NCI-H446 (cell line): ENCODE measurements at regions not wholly inside any gene's neighbourhood (a gene's known extent, or its start where the extent isn't known, plus 50 kb on each side); places are given as distances from the start of the nearest gene placed in this dataset.

Experiments
- DNase-seq, 2 experiments: peaks; one replicate each; lab custom pipeline; 2025; lab: John Stamatoyannopoulos, UW

DNA sequence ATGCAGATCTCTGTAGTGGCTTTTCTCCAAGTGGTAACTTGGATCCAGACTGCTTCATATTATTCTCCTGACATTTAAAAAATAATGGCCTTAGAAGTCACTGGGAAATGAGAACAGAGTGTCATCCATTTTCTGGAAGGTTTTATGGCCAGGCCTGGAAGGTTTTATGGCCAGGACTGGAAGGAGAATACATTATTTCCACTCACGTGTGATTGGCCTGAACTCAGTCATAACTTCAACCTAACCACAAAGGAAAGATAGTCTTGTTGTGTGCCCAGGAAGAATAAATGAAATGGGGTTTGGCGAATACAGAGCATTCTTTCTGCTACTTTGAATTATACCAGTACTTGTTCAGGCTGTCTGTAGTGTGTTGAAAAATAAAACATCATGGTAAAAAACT lies 360.9 kb downstream of the GPAM start:
- DNase-seq = no peak

DNA sequence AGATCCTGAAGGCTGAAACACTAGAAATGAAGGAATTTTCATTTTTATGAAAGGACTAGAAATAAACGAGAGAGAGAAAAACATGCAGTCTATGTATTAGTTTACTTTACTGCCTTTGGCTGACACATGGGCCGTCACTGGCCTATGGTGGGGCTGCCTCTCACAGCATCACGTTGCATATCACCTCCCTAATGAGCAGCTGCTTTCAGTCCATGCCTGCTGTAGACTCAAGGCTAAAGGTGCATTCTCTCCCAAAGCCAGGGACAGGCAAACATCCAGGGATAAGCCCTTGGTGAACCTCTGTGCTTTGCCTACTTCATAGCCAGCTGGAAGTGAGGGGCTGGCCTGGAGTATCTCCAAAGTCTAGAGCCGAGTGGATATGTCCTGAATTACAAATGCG lies 359.4 kb downstream of the GPAM start:
- no peak for DNase-seq

DNA sequence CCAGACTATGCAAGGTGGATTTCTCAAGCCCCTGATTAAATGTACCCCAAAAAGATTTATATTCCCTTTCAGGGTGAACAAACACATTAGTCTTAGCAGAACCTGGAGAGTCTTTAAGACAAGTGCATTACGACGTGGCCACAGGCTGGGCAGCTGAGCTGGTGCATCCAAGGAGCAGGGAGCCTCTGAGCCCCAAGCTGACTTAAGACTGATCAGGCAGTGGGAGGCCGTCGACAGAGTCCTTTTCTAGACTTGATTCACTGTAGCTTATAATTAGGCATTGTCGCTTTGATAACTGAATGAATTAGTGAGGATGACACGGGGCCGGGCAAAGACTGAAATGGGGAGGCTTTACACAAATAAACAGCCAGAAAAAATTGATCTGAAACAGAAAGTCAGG lies 353.2 kb downstream of the GPAM start:
- DNase-seq = no peak

DNA sequence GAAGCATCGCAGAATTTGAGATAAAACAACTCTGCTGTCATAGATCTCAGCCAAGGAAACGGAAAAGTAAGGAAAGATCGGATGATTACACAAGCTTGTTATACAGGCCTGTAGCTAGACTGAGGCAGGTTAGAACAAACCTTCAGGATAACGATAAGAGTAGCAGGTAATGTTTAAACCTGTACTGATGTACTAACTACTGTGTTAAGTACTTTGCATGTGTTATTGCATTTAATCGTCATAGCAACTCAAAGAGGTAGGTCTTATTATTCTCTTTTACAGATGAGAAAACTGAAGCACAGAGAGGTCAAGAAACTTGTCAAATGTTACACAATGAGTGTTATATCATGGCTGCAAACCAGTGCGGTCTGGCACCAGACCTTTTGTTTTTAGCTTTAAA lies 352.5 kb downstream of the GPAM start:
- no peak for DNase-seq

DNA sequence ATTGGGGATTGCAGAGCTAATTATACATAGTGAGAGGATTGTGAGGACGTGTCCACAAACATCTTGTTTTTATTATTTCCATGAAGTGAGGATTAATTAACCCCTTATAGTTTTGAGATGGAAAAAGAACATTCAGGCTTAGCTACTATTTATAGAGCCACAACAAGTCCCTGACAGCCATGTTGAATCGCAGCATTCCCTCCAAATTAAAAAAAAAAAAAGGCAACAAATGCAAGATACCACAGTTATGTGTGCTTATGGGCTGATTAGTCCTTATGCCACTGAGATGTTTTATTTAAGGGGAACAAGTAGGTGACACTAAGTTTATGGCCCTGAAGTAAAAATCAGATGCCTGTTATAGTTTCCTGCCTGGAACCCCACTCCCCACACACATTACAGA lies 350.3 kb downstream of the GPAM start:
- no peak for DNase-seq

DNA sequence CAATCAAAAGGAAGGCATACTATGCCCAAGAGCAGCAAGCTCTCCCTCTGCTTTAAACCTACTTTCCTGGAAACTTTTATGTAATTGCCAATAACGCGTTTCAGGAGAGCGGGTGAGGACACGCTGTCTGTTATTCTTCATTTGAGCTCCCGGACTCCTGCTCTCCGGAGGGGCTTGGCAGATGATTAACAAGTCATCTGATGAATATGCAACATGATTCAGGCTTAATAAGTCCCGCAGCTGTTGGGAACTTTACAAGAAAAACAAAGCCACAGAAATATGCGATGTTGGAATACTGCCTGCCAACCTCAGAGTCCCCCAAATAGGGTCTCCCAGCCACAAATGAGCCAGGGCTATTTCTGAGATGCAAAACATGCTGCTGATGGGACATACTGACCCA lies 348.0 kb downstream of the GPAM start:
- DNase-seq = peak; percentile 22 to 43

DNA sequence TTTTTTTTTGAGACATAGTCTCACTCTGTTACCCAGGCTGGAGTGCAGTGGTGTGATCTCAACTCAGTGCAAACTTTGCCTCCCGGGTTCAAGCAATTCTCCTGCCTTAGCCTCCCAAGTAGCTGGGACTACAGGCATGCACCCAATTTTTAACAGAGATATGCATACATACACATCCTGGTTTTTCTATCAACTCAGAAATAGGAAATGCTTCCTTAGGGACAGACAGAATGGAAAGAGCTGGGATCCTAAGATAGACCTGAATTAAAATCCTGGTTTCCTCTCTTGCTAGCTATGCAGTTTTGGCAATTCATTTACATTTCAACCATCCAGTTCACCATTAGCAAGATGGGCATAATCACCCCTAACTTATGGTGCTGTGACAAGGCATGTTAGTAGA lies 347.5 kb downstream of the GPAM start:
- no peak for DNase-seq

DNA sequence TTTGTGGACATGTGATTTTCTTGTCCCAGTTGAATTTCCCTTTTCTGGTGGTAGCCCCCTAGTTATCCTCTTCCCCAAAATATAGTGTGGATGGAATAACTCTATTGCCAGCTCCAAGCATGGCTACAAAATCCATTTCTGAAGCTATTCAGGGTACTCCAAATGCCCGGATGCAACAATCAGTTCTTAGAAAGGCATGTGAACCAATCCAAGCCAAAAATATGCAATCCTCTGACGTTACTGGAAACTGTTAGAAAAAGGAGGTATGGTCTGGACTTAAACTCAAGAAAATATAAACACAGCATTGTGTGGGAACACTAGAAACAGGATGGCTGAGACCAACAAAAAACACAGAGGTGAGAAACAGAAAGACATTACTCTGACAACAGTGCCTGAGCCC lies 347.0 kb downstream of the GPAM start:
- DNase-seq = no peak

DNA sequence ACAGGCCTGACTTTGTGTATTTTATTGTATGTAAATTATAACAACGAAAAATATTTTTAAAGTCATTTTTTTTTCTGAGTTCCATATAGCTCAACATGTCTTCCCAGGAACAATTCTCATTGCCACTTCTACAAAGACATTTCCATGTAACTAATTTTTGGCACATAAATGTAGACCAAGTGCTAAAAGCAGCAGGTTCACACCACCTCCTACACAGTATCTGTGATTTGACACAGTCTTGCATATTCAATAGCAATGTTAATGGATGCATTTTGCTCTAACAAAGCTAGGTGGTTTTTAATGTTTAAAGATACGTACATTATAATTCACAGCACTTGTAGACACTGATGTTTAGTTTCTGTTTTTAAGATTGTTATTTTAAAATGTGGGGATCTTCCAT lies 346.5 kb downstream of the GPAM start:
- no peak for DNase-seq

DNA sequence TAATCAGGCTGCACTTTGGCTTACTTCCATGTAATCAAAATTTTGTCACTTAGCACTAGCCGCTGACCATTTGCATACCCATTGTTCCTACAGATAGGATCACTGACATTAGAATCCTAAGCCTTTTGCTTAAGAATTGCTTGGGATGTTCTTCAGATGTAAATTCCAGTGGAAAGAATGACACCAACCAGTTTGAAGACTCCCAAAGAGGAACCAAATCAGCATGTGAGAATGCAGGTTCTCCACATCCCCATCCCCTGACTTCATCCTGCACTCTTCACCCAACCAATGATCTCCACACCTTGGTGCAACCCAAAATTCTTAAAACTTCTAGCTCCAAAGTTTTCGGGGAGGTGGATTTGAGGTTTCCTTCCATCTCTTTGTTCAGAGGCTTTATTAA lies 345.6 kb downstream of the GPAM start:
- no peak for DNase-seq

DNA sequence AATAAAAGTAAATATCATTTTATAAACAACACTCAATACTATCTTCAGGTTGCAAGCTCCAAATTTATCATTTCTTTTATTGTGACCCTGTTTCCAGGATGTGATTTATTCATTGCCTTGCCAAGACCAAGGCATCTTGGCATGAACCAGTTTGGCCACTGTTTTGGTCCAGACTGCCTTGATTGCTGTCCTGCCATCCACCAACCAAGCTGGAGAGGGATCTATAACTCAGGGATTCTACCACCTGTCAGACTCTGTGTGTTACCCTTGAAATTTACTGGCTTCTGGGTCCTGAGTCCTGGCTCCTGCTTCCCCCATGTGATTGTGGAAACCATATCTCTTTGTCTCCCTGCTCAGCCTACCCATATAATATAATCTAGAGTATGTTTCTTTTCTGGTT lies 343.0 kb downstream of the GPAM start:
- DNase-seq = peak in 1 of 2 experiments; percentile 44

DNA sequence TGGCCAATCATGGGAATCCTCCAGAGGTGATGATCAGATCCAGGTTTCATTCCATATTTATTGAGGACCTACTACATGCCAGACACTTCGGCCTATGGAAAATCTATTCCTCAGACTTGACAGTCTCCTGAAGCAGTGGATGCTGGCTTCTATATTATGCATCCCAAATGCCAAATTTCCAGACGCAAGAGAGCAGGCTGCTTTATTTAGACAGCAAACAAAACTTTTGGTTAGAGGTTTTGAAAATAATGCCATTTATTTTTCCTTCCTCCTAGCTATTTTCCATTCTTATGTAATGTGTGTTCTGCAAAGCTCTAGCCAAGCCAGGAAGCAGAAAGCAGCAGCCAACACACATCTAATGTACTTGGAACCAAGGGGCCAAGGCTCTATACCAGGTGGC lies 330.8 kb downstream of the GPAM start:
- no peak for DNase-seq

DNA sequence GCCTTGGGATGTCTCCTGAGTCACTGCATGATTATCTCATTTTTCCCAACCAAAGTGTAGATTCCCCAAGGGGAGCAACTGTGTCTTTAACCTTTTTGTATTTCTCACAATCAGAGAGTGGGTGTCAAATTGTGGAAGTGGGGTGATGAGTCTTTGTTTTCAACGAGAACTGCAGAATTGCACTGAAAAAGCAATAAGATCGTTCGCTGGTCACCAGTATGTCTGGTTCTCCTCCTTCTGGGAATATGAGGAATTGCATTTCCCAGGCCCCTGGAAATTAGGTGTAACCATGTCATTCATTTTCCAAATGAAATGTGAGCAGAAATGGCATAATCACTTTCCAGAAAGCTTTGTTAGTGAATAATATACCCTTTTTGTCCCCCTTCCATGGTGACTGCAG lies 326.9 kb downstream of the GPAM start:
- DNase-seq = no peak

DNA sequence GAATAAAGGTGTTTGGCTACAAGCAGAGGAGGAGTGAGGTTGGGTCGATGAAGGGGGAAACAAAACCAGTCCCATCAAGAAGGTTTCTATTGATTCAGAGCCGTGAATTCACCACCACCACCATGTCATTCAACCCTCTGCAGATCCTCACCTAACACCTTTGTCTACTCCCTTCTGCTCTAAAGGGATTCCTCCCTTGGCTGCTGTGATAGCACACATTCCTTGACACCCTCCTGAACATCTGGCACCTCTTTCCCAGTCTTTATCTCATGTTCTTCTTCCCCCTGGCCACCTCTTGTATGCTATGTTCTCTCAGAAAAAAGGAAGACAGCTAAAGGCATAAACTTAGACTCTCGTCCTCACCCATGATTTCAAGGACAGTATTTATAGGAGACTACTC lies 318.0 kb downstream of the GPAM start:
- no peak for DNase-seq

DNA sequence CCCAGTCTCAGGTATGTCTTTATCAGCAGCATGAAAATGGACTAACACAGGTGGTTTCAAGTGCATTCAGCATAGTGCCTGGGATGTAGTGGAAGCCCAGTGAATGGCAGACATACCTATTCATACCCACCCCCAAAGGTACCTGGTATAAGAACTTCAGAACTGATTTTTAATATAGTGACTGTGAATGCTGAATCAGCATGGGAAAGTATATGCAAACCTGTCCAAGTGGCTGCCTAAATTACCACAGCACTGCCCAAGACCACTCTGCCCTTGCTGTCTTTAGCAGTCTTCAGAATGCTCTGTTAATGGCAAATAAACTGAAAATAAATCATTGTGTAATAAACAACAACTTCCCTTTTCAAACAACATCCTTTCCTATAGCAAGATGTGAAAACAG lies 312.1 kb downstream of the GPAM start:
- no peak for DNase-seq

DNA sequence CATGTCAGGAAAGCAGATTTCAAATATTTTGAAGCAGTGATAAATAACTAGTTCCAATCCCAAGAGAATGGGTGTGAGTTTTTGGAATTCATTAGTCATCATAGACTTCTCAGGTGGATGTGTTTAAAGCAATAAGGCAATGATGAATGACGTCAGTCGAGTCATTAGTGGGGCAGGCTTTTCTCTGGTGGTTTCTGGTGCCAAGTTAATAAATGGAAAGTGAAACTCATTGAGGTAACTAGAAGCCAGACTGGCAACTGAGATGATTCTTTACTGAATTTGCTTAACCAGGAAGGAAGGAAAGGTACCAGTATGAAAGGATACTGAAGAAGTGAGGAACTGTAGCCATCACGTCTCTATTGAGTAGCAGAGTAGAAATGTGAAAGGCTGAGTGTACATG lies 311.0 kb downstream of the GPAM start:
- DNase-seq = peak in 1 of 2 experiments; percentile 8

DNA sequence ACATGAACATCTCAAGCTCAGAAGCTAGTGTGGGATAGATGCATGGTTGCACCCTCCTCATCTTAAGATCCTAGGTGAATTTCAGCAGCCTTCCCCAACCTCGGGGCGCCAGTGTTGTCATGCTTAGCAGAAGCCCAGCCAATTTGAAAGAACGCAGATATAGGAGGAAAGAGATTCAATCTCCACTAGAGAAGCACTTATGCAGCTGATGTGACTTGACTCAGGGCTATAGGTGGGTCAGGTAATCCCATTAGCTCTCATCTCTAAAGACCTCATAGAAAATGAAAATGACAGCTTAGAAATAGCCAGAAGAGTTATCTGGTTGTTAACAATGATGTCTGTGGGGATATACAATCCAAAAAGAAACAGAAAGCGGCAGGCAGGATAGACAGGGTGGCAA lies 310.5 kb downstream of the GPAM start:
- no peak for DNase-seq

DNA sequence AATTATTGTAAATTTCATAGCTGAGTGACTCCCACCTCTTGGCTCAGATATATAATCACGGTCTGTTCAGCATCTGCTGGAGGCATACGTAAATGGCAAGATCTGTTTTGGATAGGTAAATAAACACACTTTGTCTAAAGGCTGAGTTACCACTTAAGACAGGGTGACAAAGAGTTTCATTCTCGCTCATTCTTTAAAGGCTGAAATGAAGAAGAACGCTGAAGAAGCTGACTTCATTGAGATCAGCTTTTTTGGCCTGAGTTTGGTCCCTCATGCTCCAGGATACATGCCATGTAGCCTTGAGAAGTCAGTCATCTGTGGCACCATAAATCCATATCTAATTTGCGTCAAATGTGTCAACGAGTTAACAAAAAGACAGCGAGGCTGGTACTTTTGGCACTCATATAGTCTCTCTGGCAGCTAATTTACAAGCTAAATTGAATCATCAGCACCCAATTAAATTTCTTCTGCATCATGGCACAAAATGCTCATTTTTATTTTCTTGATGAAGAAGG lies 309.9 kb downstream of the GPAM start:
- DNase-seq = peak; percentile 60 to 82

DNA sequence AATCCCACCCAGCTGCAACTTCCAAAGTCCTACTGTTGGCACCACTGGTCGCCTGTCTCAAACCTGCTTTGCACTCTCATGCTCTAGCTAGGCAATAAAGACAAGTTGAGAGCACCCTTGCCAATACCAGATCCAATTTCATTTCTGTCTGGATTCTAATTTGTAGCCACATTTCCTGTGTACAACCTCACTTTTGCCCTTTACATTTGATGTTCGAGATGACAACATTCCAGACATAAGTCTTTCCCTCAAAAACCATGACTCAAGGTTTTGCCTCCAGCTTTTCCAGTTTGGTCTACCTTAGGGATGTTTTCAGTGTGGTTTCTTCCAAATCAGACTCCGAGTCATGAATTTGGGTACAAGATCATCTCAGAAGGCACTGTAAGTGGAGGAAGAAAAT lies 309.0 kb downstream of the GPAM start:
- peak; percentile 5 to 14 for DNase-seq

DNA sequence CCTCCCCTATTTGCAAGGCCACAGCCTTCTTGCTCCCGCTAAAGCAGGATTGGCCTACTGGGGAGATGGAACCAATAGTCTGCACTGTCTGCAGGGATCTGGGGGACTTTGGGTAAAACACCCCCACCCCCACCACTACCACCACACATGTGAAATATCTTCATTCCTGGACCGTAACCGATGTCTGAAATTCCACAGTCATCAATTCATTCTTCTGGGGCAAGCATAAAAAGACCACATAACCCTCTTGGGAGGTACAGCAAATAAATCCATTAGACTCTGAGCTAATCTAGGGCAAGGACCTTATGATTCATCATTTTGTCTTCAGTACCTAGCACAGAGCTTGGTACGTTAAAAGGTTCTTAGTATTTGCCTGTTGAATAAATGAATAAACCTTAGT lies 307.8 kb downstream of the GPAM start:
- DNase-seq = no peak

DNA sequence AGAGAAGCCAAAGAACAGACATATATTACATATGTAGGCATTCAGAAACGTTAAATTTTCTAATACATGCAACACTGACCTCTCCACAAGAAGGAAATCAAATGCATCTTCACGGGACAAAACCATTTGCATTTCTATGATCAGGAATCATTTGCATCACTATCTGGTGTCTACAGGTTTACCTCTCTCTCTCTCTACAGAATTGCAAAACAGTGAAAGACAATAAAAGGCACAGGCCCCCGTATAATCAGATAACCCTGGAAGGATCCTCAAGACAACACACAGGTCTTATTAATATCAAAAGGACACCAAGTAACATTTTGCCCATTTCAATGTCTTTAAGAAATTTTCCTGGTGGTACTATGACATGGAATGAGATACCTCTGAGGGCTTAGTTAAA lies 306.3 kb downstream of the GPAM start:
- no peak for DNase-seq

DNA sequence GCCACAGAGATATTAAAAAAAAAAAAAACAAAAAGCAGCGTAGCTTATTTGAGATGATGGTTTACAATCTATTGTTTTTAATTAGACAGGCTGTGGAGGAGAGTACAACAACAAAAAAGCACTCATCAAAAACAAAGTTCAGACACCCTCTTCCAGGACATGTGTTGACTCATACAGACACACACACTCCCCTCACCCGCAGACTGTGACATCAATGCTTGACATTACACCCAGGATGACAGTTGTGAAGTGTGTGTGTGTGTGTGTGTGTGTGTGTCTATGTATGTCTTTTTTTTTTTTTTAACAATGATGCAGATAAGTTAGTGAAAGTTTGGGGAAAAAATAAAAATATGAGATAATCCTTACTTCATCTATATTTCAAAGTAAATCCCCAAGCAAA lies 303.6 kb downstream of the GPAM start:
- no peak for DNase-seq

DNA sequence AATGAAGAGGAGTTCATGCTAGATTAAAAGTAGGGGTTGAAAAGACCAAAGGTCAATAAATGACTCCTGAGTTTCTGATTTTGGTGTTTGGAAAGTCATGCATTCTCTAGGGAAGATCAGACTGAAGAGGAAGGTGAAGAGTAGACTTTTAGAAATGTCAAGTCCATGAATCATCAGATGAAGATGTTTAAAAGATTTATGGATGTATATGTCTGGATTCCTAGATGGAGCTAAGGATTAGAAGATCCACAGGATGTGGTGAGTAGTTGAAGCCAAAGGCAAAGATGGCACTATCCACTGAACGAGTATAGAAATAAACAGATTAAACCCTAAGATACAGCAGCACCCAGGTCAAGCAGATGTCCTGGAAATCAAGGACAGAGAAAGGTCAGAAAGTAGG lies 298.5 kb downstream of the GPAM start:
- DNase-seq = no peak

DNA sequence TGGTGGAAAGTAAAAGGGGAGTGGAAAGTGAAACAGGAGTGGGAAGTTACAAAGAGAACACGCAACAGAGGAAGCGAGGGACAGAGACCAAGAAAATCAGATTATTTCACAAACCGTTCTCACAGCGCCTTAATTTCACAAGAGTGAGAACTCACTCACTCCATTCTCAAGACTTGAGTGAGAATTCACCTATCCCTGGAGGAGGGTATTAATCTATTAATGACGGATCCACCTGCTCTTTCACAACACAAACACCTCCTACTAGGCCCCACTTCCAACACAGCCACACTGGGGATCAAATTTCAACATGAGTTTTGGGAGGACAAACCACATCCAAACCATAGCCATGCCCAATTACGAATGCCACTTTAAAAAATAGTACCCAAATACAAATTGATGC lies 297.6 kb downstream of the GPAM start:
- no peak for DNase-seq

DNA sequence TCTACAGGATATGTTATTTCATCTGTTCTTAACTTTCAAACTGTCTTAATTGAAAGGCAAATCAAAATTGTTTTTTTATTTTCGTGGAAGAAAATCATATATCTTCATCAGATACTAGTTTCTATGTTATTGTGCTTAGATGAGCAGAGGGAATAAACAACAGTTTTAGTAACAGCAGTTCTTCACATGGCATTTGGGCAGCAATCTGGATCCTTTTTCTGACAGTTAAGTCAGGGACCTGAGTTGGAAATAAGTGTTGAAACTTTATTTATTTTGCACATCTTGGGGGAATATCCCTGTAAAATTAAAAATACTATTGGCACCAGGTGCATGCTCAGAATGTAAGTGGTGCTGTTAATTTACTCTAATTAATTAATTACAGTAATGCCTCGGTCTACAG lies 296.3 kb downstream of the GPAM start:
- no peak for DNase-seq
